Trophoblast cell (in vitro differentiated cells and primary cell): ENCODE measurements at regions not wholly inside any gene's neighbourhood (a gene's known extent, or its start where the extent isn't known, plus 50 kb on each side); places are given as distances from the start of the nearest gene placed in this dataset.
"Not testable (repeated sequence)": the region's sequence is repeated elsewhere in the genome, so short reads cannot be mapped to it uniquely, and the experiment has no call there.

Experiments
- DNase-seq, 2 donors: peaks; one replicate each; pipeline ENCODE4 v3.0.0-alpha.2; 2016
- H2AFZ ChIP-seq: 2 replicates; pipeline ENCODE4 v1.6.1; 2013; ENCODE audit warnings: low read length, moderate library complexity, mild to moderate bottlenecking; ENCODE audit not compliant: insufficient read depth, poor library complexity
- H2AK5ac ChIP-seq: 2 replicates; pipeline ENCODE4 v1.6.1; 2013; ENCODE audit warnings: mild to moderate bottlenecking, low read length
- H2BK120ac ChIP-seq: 2 replicates; pipeline ENCODE4 v1.6.1; 2013; ENCODE audit warnings: low read length, mild to moderate bottlenecking, moderate library complexity; ENCODE audit not compliant: insufficient read depth, poor library complexity
- H2BK12ac ChIP-seq: 2 replicates; pipeline ENCODE4 v1.6.1; 2013; ENCODE audit warnings: mild to moderate bottlenecking, low read length, moderate library complexity
- H2BK5ac ChIP-seq: 2 replicates; pipeline ENCODE4 v1.6.1; 2013; ENCODE audit warnings: low read length, low read depth, moderate library complexity, mild to moderate bottlenecking; ENCODE audit not compliant: poor library complexity
- H3K14ac ChIP-seq: 2 replicates; pipeline ENCODE4 v1.6.1; 2013; ENCODE audit warnings: mild to moderate bottlenecking, low read length
- H3K18ac ChIP-seq: 2 replicates; pipeline ENCODE4 v1.6.1; 2013; ENCODE audit warnings: mild to moderate bottlenecking, low read length
- H3K23ac ChIP-seq: 2 replicates; pipeline ENCODE4 v1.6.1; 2013; ENCODE audit warnings: low read length
- H3K27ac ChIP-seq: 2 replicates; pipeline ENCODE4 v1.5.1; 2013; ENCODE audit warnings: low read depth, mild to moderate bottlenecking, inconsistent platforms, low read length, moderate library complexity
- H3K27me3 ChIP-seq: 2 replicates; pipeline ENCODE4 v1.6.1; 2013; ENCODE audit warnings: inconsistent platforms, mild to moderate bottlenecking, low read length, moderate library complexity; ENCODE audit not compliant: insufficient read depth
- H3K36me3 ChIP-seq, 2 experiments: 1 replicate in 1 of 2; 2 replicates in 1 of 2; pipeline ENCODE4 v1.6.1; 2013; ENCODE audit warnings: low read length in 2 of 2, mild to moderate bottlenecking in 2 of 2, moderate library complexity in 1 of 2; ENCODE audit not compliant: insufficient read depth in 2 of 2, control insufficient read depth in 1 of 2
- H3K4ac ChIP-seq: 2 replicates; pipeline ENCODE4 v1.6.1; 2013; ENCODE audit warnings: low read depth, mild to moderate bottlenecking, low read length, moderate library complexity
- H3K4me1 ChIP-seq, 2 experiments: 1 replicate in 1 of 2; 2 replicates in 1 of 2; pipeline ENCODE4 v1.6.1; 2013; ENCODE audit warnings: low read length in 2 of 2, mild to moderate bottlenecking in 2 of 2, moderate library complexity in 1 of 2; ENCODE audit not compliant: insufficient read depth in 2 of 2, control insufficient read depth in 1 of 2
- H3K4me2 ChIP-seq: 2 replicates; pipeline ENCODE4 v1.6.1; 2013; ENCODE audit warnings: inconsistent platforms, mild to moderate bottlenecking, low read length, moderate library complexity
- H3K4me3 ChIP-seq: 2 replicates; pipeline ENCODE4 v1.5.1; 2013; ENCODE audit warnings: mild to moderate bottlenecking, low read depth, low read length, inconsistent platforms
- H3K79me1 ChIP-seq: one replicate; pipeline ENCODE4 v1.6.1; 2013; ENCODE audit warnings: low read length
- H3K79me2 ChIP-seq: 2 replicates; pipeline ENCODE4 v1.6.1; 2013; ENCODE audit warnings: low read length, mild to moderate bottlenecking; ENCODE audit not compliant: control insufficient read depth, insufficient read depth, poor library complexity
- H3K9ac ChIP-seq: 2 replicates; pipeline ENCODE4 v1.6.1; 2013; ENCODE audit warnings: mild to moderate bottlenecking, low read length
- H3K9me3 ChIP-seq: 2 replicates; pipeline ENCODE4 v1.6.1; 2013; ENCODE audit warnings: low read depth, mild to moderate bottlenecking, control low read depth, inconsistent platforms, low read length; ENCODE audit not compliant: insufficient read depth
- H4K12ac ChIP-seq: 2 replicates; pipeline ENCODE4 v1.6.1; 2013; ENCODE audit warnings: low read depth, mild to moderate bottlenecking, low read length, moderate library complexity
- H4K8ac ChIP-seq: 2 replicates; pipeline ENCODE4 v1.6.1; 2013; ENCODE audit warnings: low read depth, mild to moderate bottlenecking, low read length, moderate library complexity
- H4K91ac ChIP-seq: one replicate; pipeline ENCODE4 v1.6.1; 2013; ENCODE audit warnings: low read depth, mild to moderate bottlenecking, low read length, moderate library complexity
- WGBS: extraction: QIAGEN DNeasy Blood & Tissue Kit; methylation state at CpG from one replicate; pipeline ENCODE4 v1.1.7; 2013; ENCODE audit warnings: missing lambda C conversion rate; ENCODE audit not compliant: insufficient read length, insufficient coverage; ENCODE audit errors: extremely low coverage; 5-methylcytosine and 5-hydroxymethylcytosine counted together

DNA sequence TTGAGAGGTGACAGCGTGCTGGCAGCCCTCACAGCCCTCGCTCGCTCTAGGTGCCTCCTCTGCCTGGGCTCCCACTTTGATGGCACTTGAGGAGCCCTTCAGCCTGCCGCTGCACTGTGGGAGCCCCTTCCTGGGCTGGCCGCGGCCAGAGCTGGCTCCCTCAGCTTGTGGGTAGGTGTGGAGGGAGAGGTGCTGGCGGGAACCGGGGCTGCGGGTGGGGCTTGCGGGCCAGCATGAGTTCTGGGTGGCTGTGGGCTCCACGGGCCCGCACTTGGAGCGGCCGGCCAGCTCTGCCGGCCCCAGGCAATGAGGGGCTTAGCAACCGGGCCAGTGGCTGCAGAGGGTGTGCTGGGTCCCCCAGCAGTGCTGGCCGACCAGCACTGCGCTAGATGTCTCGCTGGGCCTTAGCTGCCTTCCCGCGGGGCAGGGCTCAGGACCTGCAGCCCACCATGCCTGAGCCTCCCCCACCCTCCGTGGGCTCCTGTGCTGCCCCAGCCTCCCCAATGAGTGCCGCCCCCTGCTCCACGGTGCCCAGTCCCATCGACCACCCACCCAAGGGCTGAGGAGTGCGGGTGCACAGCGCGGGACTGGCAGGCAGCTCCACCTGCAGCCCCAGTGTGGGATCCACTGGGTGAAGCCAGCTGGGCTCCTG, 62.2 kb upstream of the VWC2 start:
- not testable (repeated sequence) for H2AFZ ChIP-seq, H3K4me3 ChIP-seq, DNase-seq, H4K8ac ChIP-seq, H3K14ac ChIP-seq, H3K4ac ChIP-seq, H3K27ac ChIP-seq, H4K12ac ChIP-seq, H3K27me3 ChIP-seq, H2BK12ac ChIP-seq, H3K9me3 ChIP-seq, H3K18ac ChIP-seq, H3K36me3 ChIP-seq, H3K9ac ChIP-seq, H2AK5ac ChIP-seq, H2BK120ac ChIP-seq, H4K91ac ChIP-seq, H3K4me2 ChIP-seq, H3K79me1 ChIP-seq, H3K4me1 ChIP-seq, H3K79me2 ChIP-seq, H2BK5ac ChIP-seq, H3K23ac ChIP-seq
- WGBS: no CpG with 5 or more reads among the region's 28 CpGs

- Histone ChIP-seq H3K79me2 (no peaks in the 10 kb centered on the region), H3K27ac (no peak overlapping the region), H4K8ac (no peak overlapping the region)
Observed at GRCh38 chr7:49714182-49714581, 59.3 kb upstream of the VWC2 start.

GRCh38 chr7:49715486-49715885, 58.0 kb upstream of the VWC2 start:
- no peak overlapping the region for H4K8ac ChIP-seq
- no peaks in the 10 kb centered on the region for H3K27me3 ChIP-seq
- no peak overlapping the region for H3K9ac ChIP-seq
- no peak overlapping the region for H4K12ac ChIP-seq
- H2AFZ ChIP-seq: no peak overlapping the region
- H2BK5ac ChIP-seq: no peak overlapping the region
- H3K36me3 ChIP-seq: no peaks in the 10 kb centered on the region
- H3K18ac ChIP-seq: no peak overlapping the region
- H2BK120ac ChIP-seq: no peak overlapping the region
- H3K79me1 ChIP-seq: no peaks in the 10 kb centered on the region
- no peak overlapping the region for H3K23ac ChIP-seq
- no peaks in the 10 kb centered on the region for H3K79me2 ChIP-seq
- H4K91ac ChIP-seq: no peak overlapping the region
- H2AK5ac ChIP-seq: no peak overlapping the region
- no peak overlapping the region for H3K4me2 ChIP-seq
- DNase-seq: no peak
- no peak overlapping the region for H3K4me3 ChIP-seq
- H2BK12ac ChIP-seq: no peak overlapping the region
- no peaks in the 10 kb centered on the region for H3K9me3 ChIP-seq
- WGBS: no CpG with 5 or more reads among the region's 2 CpGs
- no peak overlapping the region for H3K4ac ChIP-seq
- H3K4me1 ChIP-seq: no peaks in the 10 kb centered on the region
- no peak overlapping the region for H3K27ac ChIP-seq
- H3K14ac ChIP-seq: no peak overlapping the region

More at GRCh38 chr7:49714182-49714581, 59.3 kb upstream of the VWC2 start:
- H3K4me1 ChIP-seq: no peaks in the 10 kb centered on the region
- no peak overlapping the region for H3K14ac ChIP-seq
- H4K12ac ChIP-seq: no peak overlapping the region
- no peak overlapping the region for H2BK120ac ChIP-seq
- no peaks in the 10 kb centered on the region for H3K27me3 ChIP-seq
- no CpG with 5 or more reads among the region's 2 CpGs for WGBS
- H3K4ac ChIP-seq: no peak overlapping the region
- no peaks in the 10 kb centered on the region for H3K9me3 ChIP-seq
- no peak overlapping the region for H3K23ac ChIP-seq
- H3K36me3 ChIP-seq: no peaks in the 10 kb centered on the region
- no peak overlapping the region for H2AFZ ChIP-seq
- no peak overlapping the region for H2AK5ac ChIP-seq
- H3K18ac ChIP-seq: no peak overlapping the region
- no peak overlapping the region for H4K91ac ChIP-seq
- H3K9ac ChIP-seq: no peak overlapping the region
- H3K4me3 ChIP-seq: no peak overlapping the region
- H2BK12ac ChIP-seq: no peak overlapping the region
- H3K79me1 ChIP-seq: no peaks in the 10 kb centered on the region
- H3K4me2 ChIP-seq: no peak overlapping the region
- no peak overlapping the region for H2BK5ac ChIP-seq
- DNase-seq: no peak

DNA sequence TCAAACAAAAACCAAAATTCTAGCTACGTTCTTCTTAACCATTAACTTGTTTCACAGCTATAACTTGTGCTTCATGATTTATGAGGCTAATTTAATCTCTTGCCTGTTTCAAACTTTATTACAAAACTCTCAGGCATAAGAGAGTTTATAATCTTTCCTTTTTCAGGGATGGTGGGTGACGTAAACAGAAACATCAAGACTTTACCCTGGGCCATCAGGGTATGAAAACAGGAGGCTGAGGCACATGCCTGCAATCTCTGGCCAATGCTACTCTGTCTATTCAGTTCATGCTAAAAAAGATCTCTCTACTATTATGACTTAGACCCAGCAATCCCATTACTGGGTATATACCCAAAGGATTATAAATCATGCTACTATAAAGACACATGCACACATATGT, 55.9 kb upstream of the VWC2 start:
- no peak overlapping the region for H3K4me3 ChIP-seq
- H2AFZ ChIP-seq: no peak overlapping the region
- no CpG with 5 or more reads among the region's 2 CpGs for WGBS
- H3K23ac ChIP-seq: no peak overlapping the region
- H4K12ac ChIP-seq: no peak overlapping the region
- no peak overlapping the region for H2AK5ac ChIP-seq
- H3K4me1 ChIP-seq: no peaks in the 10 kb centered on the region
- no peak overlapping the region for H2BK120ac ChIP-seq
- H3K9ac ChIP-seq: no peak overlapping the region
- H3K4ac ChIP-seq: no peak overlapping the region
- no peak overlapping the region for H3K14ac ChIP-seq
- H4K91ac ChIP-seq: no peak overlapping the region
- H3K36me3 ChIP-seq: no peaks in the 10 kb centered on the region
- no peaks in the 10 kb centered on the region for H3K27me3 ChIP-seq
- H3K79me1 ChIP-seq: no peaks in the 10 kb centered on the region
- no peak overlapping the region for H2BK5ac ChIP-seq
- no peak overlapping the region for H3K4me2 ChIP-seq
- DNase-seq: no peak
- no peak overlapping the region for H2BK12ac ChIP-seq
- no peak overlapping the region for H3K18ac ChIP-seq
- H4K8ac ChIP-seq: no peak overlapping the region
- H3K27ac ChIP-seq: no peak overlapping the region
- no peaks in the 10 kb centered on the region for H3K79me2 ChIP-seq
- H3K9me3 ChIP-seq: no peaks in the 10 kb centered on the region
